SK-N-SH (cell line): ENCODE measurements at regions not wholly inside any gene's neighbourhood (a gene's known extent, or its start where the extent isn't known, plus 50 kb on each side); places are given as distances from the start of the nearest gene placed in this dataset.
A peak's percentile ranks its signal among the peaks of the same experiment; 100 is the strongest.

Source experiments
- CTCF ChIA-PET: fragments of 300-600, 350-600 bp; formaldehyde crosslinking; extraction: SDS; loops from one replicate; lab custom pipeline; 2021; lab: Yijun Ruan, JAX
- POLR2A ChIA-PET: fragments of 350-600 bp; sonication (Branson Sonifier 250); formaldehyde crosslinking; extraction: SDS; loops from one replicate; lab custom pipeline; 2020; ENCODE audit warnings: antibody characterized with exemption, inconsistent platforms; lab: Yijun Ruan, JAX
- DNase-seq: peaks from one replicate; pipeline ENCODE4 v3.0.0; 2012
- H2AFZ ChIP-seq: fragments of 200-600 bp; sonication (generic); 2 replicates; pipeline ENCODE4 v1.8.1; 2016; ENCODE audit warnings: antibody characterized with exemption, mild to moderate bottlenecking, low read depth
- H3F3A ChIP-seq: fragments of 200-600 bp; sonication (generic); replicated peaks from 2 replicates; pipeline ENCODE3; 2016; ENCODE audit warnings: antibody characterized with exemption, mild to moderate bottlenecking; ENCODE audit not compliant: insufficient read depth
- H3K27ac ChIP-seq, 2 experiments: fragments of 200-500 bp in 1 of 2; fragments of 200-600 bp in 1 of 2; sonication (Bioruptor generic) in 1 of 2; sonication (generic), shearing (Covaris generic) in 1 of 2; 2 replicates each; pipeline versions ENCODE4 v1.5.1 to v1.6.1; 2014 to 2016; ENCODE audit warnings: low read depth in 2 of 2, inconsistent platforms in 1 of 2, low read length in 1 of 2, mild to moderate bottlenecking in 1 of 2, mixed read lengths in 1 of 2
- H3K27me3 ChIP-seq: fragments of 200-600 bp; sonication (generic), shearing (Covaris generic); 2 replicates; pipeline ENCODE4 v1.6.1; 2016; ENCODE audit warnings: mixed run types; ENCODE audit not compliant: insufficient read depth
- H3K36me3 ChIP-seq, 2 experiments: fragments of 200-500 bp in 1 of 2; fragments of 200-600 bp in 1 of 2; sonication (Bioruptor generic) in 1 of 2; sonication (generic) in 1 of 2; replicated peaks in 1 of 2; 2 replicates each; pipeline versions ENCODE3 to v1.5.1; 2014 to 2016; ENCODE audit warnings: low read length in 1 of 2, mild to moderate bottlenecking in 1 of 2; ENCODE audit not compliant: insufficient read depth in 2 of 2, control insufficient read depth in 1 of 2
- H3K4me1 ChIP-seq, 2 experiments: fragments of 200-500 bp in 1 of 2; fragments of 200-600 bp in 1 of 2; sonication (Bioruptor generic) in 1 of 2; sonication (generic), shearing (Covaris generic) in 1 of 2; 2 replicates each; pipeline versions ENCODE4 v1.5.1 to v1.6.1; 2014 to 2016; ENCODE audit warnings: low read depth in 1 of 2, low read length in 1 of 2, mixed run types in 1 of 2; ENCODE audit not compliant: insufficient read depth in 2 of 2, control insufficient read depth in 1 of 2
- H3K4me2 ChIP-seq: fragments of 200-600 bp; sonication (generic), shearing (Covaris generic); 2 replicates; pipeline ENCODE4 v1.6.1; 2017; ENCODE audit warnings: mixed run types
- H3K4me3 ChIP-seq, 2 experiments: fragments of 200-500 bp in 1 of 2; fragments of 200-600 bp in 1 of 2; sonication (Bioruptor generic) in 1 of 2; sonication (generic), shearing (Covaris generic) in 1 of 2; 2 replicates each; pipeline versions ENCODE4 v1.5.1 to v1.8.1; 2014 to 2016; ENCODE audit warnings: low read depth in 2 of 2, inconsistent platforms in 1 of 2, low read length in 1 of 2, mild to moderate bottlenecking in 1 of 2, mixed read lengths in 1 of 2, moderate library complexity in 1 of 2
- H3K79me2 ChIP-seq: fragments of 200-600 bp; sonication (generic); 2 replicates; pipeline ENCODE4 v1.8.1; 2017; ENCODE audit warnings: mild to moderate bottlenecking; ENCODE audit not compliant: insufficient read depth
- H3K9ac ChIP-seq: fragments of 200-600 bp; sonication (generic); 2 replicates; pipeline ENCODE4 v1.6.1; 2017; ENCODE audit warnings: mixed run types
- H3K9me2 ChIP-seq: fragments of 200-600 bp; sonication (generic); 2 replicates; pipeline ENCODE4 v1.6.1; 2017; ENCODE audit warnings: mixed run types
- H3K9me3 ChIP-seq: fragments of 200-600 bp; sonication (generic); 2 replicates; pipeline ENCODE4 v1.6.1; 2017; ENCODE audit warnings: mixed run types, mild to moderate bottlenecking, moderate library complexity
- H4K20me1 ChIP-seq: fragments of 200-600 bp; sonication (generic); 2 replicates; pipeline ENCODE4 v1.6.1; 2017; ENCODE audit warnings: mild to moderate bottlenecking, mixed run types; ENCODE audit not compliant: insufficient read depth
- CHD2 ChIP-seq: fragments of 150-350 bp; IDR thresholded peaks from 2 replicates; pipeline ENCODE4 v1.6.1; 2018; ENCODE audit warnings: low read length; ENCODE audit not compliant: partially characterized antibody
- CTCF ChIP-seq: fragments of 200-600 bp; sonication (generic); IDR thresholded peaks from 2 replicates; pipeline ENCODE4 v1.6.1; 2017; ENCODE audit warnings: antibody characterized with exemption, mild to moderate bottlenecking, moderate library complexity
- FOSL2 ChIP-seq: IDR thresholded peaks from 2 replicates; pipeline ENCODE4 v1.4.0; 2012; ENCODE audit warnings: low read depth, mild to moderate bottlenecking, moderate library complexity, borderline replicate concordance
- FOXJ3 ChIP-seq: sonication (generic); formaldehyde crosslinking; IDR thresholded peaks from 2 replicates; pipeline ENCODE4 v1.5.1; 2020; ENCODE audit warnings: mild to moderate bottlenecking, missing genetic modification reagents
- FOXM1 ChIP-seq: IDR thresholded peaks from 2 replicates; pipeline ENCODE4 v1.4.0; 2012; ENCODE audit warnings: low read depth, mild to moderate bottlenecking
- GABPA ChIP-seq: IDR thresholded peaks from 2 replicates; pipeline ENCODE4 v1.4.0; 2012; ENCODE audit warnings: low read depth, mild to moderate bottlenecking
- GATA2 ChIP-seq: sonication (generic); formaldehyde crosslinking; IDR thresholded peaks from 2 replicates; pipeline ENCODE4 v1.5.0; 2020; ENCODE audit warnings: mild to moderate bottlenecking, missing genetic modification reagents
- MXI1 ChIP-seq: IDR thresholded peaks from 2 replicates; pipeline ENCODE4 v1.6.1; 2012; ENCODE audit warnings: mild to moderate bottlenecking, low read depth, low read length, improper control_type of control experiment
- NFIC ChIP-seq: IDR thresholded peaks from 2 replicates; pipeline ENCODE4 v1.4.0; 2012; ENCODE audit warnings: borderline replicate concordance
- SIN3A ChIP-seq: IDR thresholded peaks from 2 replicates; pipeline ENCODE4 v1.6.1; 2012; ENCODE audit warnings: low read depth, mild to moderate bottlenecking, low read length, moderate library complexity, borderline replicate concordance
- SMC3 ChIP-seq: IDR thresholded peaks from 2 replicates; pipeline ENCODE4 v1.6.1; 2012; ENCODE audit warnings: low read depth, low read length, improper control_type of control experiment
- TAF1 ChIP-seq: IDR thresholded peaks from 2 replicates; pipeline ENCODE4 v1.6.1; 2012; ENCODE audit warnings: low read depth, mild to moderate bottlenecking, low read length, moderate library complexity, borderline replicate concordance
- TCF12 ChIP-seq: IDR thresholded peaks from 2 replicates; pipeline ENCODE4 v1.4.0; 2012
- USF1 ChIP-seq: IDR thresholded peaks from 2 replicates; pipeline ENCODE4 v1.4.0; 2012; ENCODE audit warnings: low read depth, borderline replicate concordance
- ZBTB33 ChIP-seq: IDR thresholded peaks from 2 replicates; pipeline ENCODE4 v1.4.0; 2012; ENCODE audit warnings: low read depth, borderline replicate concordance
- WGBS: methylation state at CpG from one replicate; pipeline ENCODE4 v1.1.6; 2017; ENCODE audit warnings: low lambda C conversion rate; 5-methylcytosine and 5-hydroxymethylcytosine counted together

- TF ChIP-seq MXI1 (no peak), FOXM1 (no peak), NFIC (no peak), GABPA (no peak), FOXJ3 (CRISPR knock-in tag) (no peak), SIN3A (no peak), ZBTB33 (no peak)
Observed at GRCh38 chr2:144300632-144301031, 219.3 kb downstream of the ZEB2 start (continued).

GRCh38 chr2:144290276-144290675 is 229.6 kb downstream of the ZEB2 start:
- ChIA-PET POLR2A (no interaction called here), CTCF (interaction anchor here (0.7 kb wide), 1 partner anchor 39 kb away, joined by 3 read pairs; no protein-coding TSS in a partner anchor)

More at GRCh38 chr2:144290276-144290675, 229.6 kb downstream of the ZEB2 start:
- DNase-seq: no peak
- H3K27me3 ChIP-seq: no peaks in the 10 kb centered on the region
- no peak overlapping the region for H3K4me2 ChIP-seq
- no peak overlapping the region for H3K4me3 ChIP-seq
- no peak overlapping the region for H3K27ac ChIP-seq
- H3K9me3 ChIP-seq: no peaks in the 10 kb centered on the region
- no peaks in the 10 kb centered on the region for H3F3A ChIP-seq
- H3K9ac ChIP-seq: no peak overlapping the region
- TF ChIP-seq FOSL2: no peak
- TF ChIP-seq SMC3: no peak
- TF ChIP-seq TAF1: no peak
- no peak for TF ChIP-seq TCF12
- TF ChIP-seq GATA2 (CRISPR knock-in tag): 0 out of 2 replicates have a peak, but pooled peaks have one; percentile 23
- no peak for TF ChIP-seq CTCF
- TF ChIP-seq CHD2: no peak
- TF ChIP-seq USF1: no peak
- H3K36me3 ChIP-seq: no peaks in the 10 kb centered on the region
- H3K79me2 ChIP-seq: no peaks in the 10 kb centered on the region
- H3K4me1 ChIP-seq: no peaks in the 10 kb centered on the region; a peak in 1 of 4 replicates
- WGBS: 82% methylated on average over 1 of the region's 1 CpG
- no peak overlapping the region for H2AFZ ChIP-seq
- H3K9me2 ChIP-seq: no peaks in the 10 kb centered on the region
- H4K20me1 ChIP-seq: no peaks in the 10 kb centered on the region
